Inflammatory macrophage treated with lipopolysaccharide for 4 hours (primary cell): ENCODE measurements at regions not wholly inside any gene's neighbourhood (a gene's known extent, or its start where the extent isn't known, plus 50 kb on each side); places are given as distances from the start of the nearest gene placed in this dataset.

Source experiments
- DNase-seq: peaks from one replicate; pipeline ENCODE4 v3.0.0-alpha.2; 2020

DNA sequence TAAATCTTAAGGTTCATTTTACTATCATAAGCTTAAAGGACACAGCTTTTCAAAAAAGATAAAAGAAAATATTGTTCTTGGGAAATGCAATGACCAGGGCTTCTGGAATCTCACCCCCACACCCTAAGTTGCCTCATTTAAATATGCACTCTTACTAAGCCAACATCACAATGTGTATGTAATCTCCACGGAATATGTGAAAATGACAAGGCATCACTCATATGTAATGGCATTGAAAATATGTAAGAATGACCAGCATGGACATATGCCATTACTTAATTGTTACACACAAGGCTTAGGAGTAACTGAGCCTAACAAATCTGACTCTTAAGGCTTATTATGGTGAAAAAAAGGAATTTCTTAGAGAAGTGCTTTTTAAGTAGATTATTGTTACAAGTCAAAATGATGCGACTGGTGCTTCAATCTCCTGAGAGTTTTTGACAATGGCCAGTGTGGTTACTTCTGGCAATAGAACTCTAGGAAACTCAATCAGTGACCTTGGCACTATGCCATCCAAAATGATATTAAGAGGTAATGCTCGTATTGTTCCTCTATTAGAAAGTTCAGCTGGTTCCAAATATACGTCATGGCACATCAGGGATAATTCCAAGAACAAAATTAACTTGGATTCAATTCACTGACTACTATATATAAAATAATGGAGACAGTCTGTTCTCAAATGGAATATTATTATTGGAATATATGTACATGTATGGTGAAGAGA is 290.0 kb upstream of the PLSCR5 start:
- no peak for DNase-seq

DNA sequence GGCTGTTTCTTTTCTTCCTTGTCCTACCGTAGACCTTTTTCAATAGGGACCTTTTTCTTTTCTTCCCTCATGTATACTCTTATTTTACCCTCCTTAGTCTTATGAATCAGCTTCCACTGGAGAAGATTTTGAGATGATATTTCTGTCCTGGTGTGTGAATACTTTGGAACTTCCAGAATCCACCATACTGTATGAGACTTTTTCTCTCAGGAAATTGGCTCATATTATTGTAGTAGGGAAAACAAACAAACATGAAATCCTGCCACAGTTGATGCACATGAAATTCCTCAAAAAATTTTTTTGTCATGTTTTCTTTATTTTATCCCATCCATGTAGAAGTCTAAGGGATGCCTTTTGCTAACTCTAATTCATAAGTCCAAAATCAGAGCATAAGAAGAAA is 289.3 kb upstream of the PLSCR5 start:
- DNase-seq: no peak

GRCh38 chr3:146892041-146892440 is 286.9 kb upstream of the PLSCR5 start:
- no peak for DNase-seq

DNA sequence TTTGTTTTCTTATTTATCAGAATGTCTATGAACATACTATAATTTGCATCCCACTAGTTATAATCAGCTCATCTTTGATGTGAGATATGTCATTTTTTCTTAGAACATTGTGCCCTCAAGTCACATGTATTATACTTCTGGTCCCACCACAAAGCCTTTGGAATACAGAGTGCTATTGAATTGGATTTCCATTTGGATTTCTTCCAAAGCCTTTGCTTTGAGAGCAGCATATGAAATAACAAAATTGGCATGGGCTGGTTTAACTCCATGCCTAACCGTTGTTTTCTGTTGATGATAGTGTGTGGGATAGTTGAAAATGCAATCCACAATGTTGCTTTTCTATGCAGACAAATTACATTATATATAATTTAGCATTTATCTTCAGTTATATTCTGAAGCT is 284.5 kb upstream of the PLSCR5 start:
- DNase-seq: no peak

- no peak for DNase-seq
Observed at GRCh38 chr3:146888176-146888575, 283.0 kb upstream of the PLSCR5 start.

GRCh38 chr3:146884721-146885120 is 279.6 kb upstream of the PLSCR5 start:
- no peak for DNase-seq

GRCh38 chr3:146884296-146884695 is 279.1 kb upstream of the PLSCR5 start:
- DNase-seq: no peak

GRCh38 chr3:146883288-146883687 is 278.1 kb upstream of the PLSCR5 start:
- DNase-seq: no peak

- no peak for DNase-seq
Observed at GRCh38 chr3:146881966-146882760, 277.0 kb upstream of the PLSCR5 start.

DNA sequence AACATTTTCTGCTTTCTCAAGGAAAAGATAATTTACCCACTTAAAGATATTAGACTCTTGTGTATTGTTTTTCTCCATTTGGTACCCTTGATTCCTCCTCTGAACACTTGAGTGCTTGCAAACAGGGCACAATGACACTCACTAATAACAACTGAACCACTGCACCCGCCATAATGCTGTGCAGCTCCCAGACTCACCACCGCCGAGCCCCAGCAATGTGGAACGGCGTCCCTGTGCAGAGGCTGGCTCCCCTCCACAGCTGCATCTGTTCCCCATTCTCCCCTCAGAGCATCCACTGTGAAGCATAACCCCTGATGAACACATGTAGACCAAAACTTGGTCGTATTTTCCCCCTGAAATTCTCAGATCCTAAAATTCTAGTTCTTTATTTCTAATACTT is 276.2 kb upstream of the PLSCR5 start:
- DNase-seq: no peak

- no peak for DNase-seq
Observed at GRCh38 chr3:146873748-146874147, 268.6 kb upstream of the PLSCR5 start.

DNA sequence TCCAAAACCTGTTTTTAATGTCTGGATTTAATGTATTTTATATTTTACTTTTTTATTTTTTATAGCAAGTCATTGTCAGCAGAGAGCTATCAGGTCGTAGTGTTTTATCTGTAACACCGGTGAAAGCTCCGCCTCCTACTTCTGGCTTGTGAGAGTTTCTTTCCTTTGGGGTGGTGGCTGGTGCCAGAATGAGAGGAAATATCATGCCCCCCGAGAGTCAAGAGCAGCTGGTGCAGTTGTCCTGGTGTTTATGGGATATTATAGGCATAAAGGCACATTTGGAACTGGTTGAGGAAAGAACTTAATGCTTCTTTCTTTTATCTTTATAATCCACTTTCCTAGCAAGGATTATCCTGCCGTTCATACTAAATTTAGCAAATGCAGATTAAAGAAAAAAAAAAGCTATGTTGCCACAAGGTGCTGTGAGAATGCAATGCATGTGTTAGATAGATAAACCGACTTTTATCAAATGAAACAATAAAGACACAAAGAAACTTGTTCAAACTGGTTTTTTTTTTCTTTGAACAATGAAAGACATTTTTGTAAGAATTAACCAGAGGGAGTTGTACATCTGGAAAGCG is 260.1 kb upstream of the PLSCR5 start:
- DNase-seq: no peak

- DNase-seq: no peak
Observed at GRCh38 chr3:146861262-146861661, 256.1 kb upstream of the PLSCR5 start.

GRCh38 chr3:146854523-146854922 is 249.4 kb upstream of the PLSCR5 start:
- DNase-seq: no peak

GRCh38 chr3:146851665-146852064 is 246.5 kb upstream of the PLSCR5 start:
- no peak for DNase-seq

- no peak for DNase-seq
Observed at GRCh38 chr3:146845361-146845760, 240.2 kb upstream of the PLSCR5 start.

- DNase-seq: no peak
Observed at GRCh38 chr3:146843476-146843875, 238.3 kb upstream of the PLSCR5 start.

- DNase-seq: no peak
Observed at GRCh38 chr3:146839727-146840375, 234.7 kb upstream of the PLSCR5 start.

GRCh38 chr3:146838221-146838620 is 233.1 kb upstream of the PLSCR5 start:
- no peak for DNase-seq

GRCh38 chr3:146834917-146835316 is 229.8 kb upstream of the PLSCR5 start:
- DNase-seq: no peak

GRCh38 chr3:146832857-146833458 is 227.8 kb upstream of the PLSCR5 start:
- no peak for DNase-seq

DNA sequence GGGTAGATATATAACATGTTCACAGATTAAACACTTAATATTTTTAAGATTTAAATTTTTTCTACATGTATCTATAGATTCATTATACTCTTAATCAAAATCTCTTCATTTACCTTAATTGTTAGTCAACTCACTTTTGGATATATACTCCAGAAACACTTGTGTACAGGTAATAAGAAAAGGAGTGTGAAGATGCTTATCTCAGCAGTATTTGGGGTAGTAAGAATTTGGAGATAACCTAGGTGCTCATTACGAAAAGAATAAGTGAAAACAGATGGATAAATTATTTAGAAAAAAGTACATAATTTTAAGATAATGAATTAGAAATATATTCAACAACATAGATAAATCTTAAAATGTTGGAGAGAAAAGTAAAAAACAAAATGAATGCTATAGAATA is 226.5 kb upstream of the PLSCR5 start:
- no peak for DNase-seq

- no peak for DNase-seq
Observed at GRCh38 chr3:146830231-146830630, 225.1 kb upstream of the PLSCR5 start.
